K562 (cell line): ENCODE measurements at regions not wholly inside any gene's neighbourhood (a gene's known extent, or its start where the extent isn't known, plus 50 kb on each side); places are given as distances from the start of the nearest gene placed in this dataset.

Experiments
- ATAC-seq: fragments of 200-7000 bp; cut with Tn5 transposase; 3 replicates; pipeline ENCODE4 v1.9.1; 2020; ENCODE audit warnings: moderate library complexity
- BruUV-seq: library from RNA; stranded (reverse); fragments of 400-500 nt; replicated peaks from 2 replicates; lab custom pipeline; 2021; lab: Mats Ljungman, UMichigan
- CTCF ChIA-PET: fragments of 300-600 bp; formaldehyde crosslinking; extraction: SDS; loops from one replicate; lab custom pipeline; 2021; ENCODE audit warnings: low intra/inter-chr PET ratio; lab: Yijun Ruan, JAX
- POLR2A ChIA-PET: fragments of 300-600, 350-650 bp; sonication (Branson Sonifier 250); formaldehyde crosslinking; extraction: SDS; loops from one replicate; lab custom pipeline; 2021; ENCODE audit warnings: antibody characterized with exemption, inconsistent platforms; lab: Yijun Ruan, JAX
- DNase-seq, 4 experiments: peaks; one replicate each; pipeline versions ENCODE4 v3.0.0 to v3.0.0-alpha.2; 2011 to 2018; ENCODE audit warnings: low spot score in 3 of 4, mixed read lengths in 3 of 4; ENCODE audit errors: extremely low read depth in 1 of 4
- FAIRE-seq: peaks from 2 replicates; lab custom pipeline; 2011; peaks lifted over from hg19 to GRCh38; lab: Jason Lieb, UNC
- H2AFZ ChIP-seq: 2 replicates; pipeline ENCODE4 v1.6.0; 2011; ENCODE audit warnings: low read depth, low read length, control low read depth, inconsistent platforms
- H3K27ac ChIP-seq: fragments of 200-600 bp; 3 replicates; pipeline ENCODE4 v1.8.0; 2011; ENCODE audit warnings: low read depth, mild to moderate bottlenecking, control low read depth, inconsistent platforms, low read length, moderate library complexity, mixed read lengths; ENCODE audit errors: extremely low read depth
- H3K27me3 ChIP-seq, 2 experiments: fragments of 300-600 bp in 1 of 2; 2 replicates in 1 of 2; 3 replicates in 1 of 2; pipeline versions ENCODE4 v1.6.0 to v1.8.0; 2011; ENCODE audit warnings: inconsistent platforms in 2 of 2, low read length in 2 of 2, mild to moderate bottlenecking in 1 of 2, mixed read lengths in 1 of 2, moderate library complexity in 1 of 2; ENCODE audit not compliant: control insufficient read depth in 2 of 2, insufficient read depth in 2 of 2
- H3K36me3 ChIP-seq: fragments of 300-600 bp; 3 replicates; pipeline ENCODE4 v1.8.0; 2011; ENCODE audit warnings: mild to moderate bottlenecking, low read length, inconsistent platforms; ENCODE audit not compliant: control insufficient read depth, insufficient read depth
- H3K4me1 ChIP-seq, 2 experiments: fragments of 200-600 bp in 1 of 2; replicated peaks in 1 of 2; 2 replicates in 1 of 2; 3 replicates in 1 of 2; pipeline versions ENCODE4 v1.5.1 to v1.8.0; 2011; ENCODE audit warnings: inconsistent platforms in 2 of 2, low read length in 2 of 2, mild to moderate bottlenecking in 1 of 2, mixed read lengths in 1 of 2, moderate library complexity in 1 of 2; ENCODE audit not compliant: control insufficient read depth in 2 of 2, insufficient read depth in 2 of 2
- H3K4me2 ChIP-seq: 2 replicates; pipeline ENCODE4 v1.6.1; 2011; ENCODE audit warnings: low read length, control low read depth, inconsistent platforms, mixed read lengths; ENCODE audit not compliant: insufficient read depth
- H3K4me3 ChIP-seq: fragments of 200-600 bp; sonication (generic), shearing (Covaris generic); 2 replicates; pipeline ENCODE4 v1.5.1; 2016; ENCODE audit warnings: control low read depth, inconsistent platforms
- H3K79me2 ChIP-seq: fragments of 200-600 bp; 3 replicates; pipeline ENCODE4 v1.8.0; 2011; ENCODE audit warnings: low read length, inconsistent platforms; ENCODE audit not compliant: control insufficient read depth, insufficient read depth
- H3K9ac ChIP-seq, 2 experiments: 2 replicates each; pipeline versions ENCODE4 v1.6.0 to v1.6.1; 2011; ENCODE audit warnings: low read depth in 2 of 2, low read length in 2 of 2, control low read depth in 1 of 2, inconsistent platforms in 1 of 2, mild to moderate bottlenecking in 1 of 2, mixed read lengths in 1 of 2; ENCODE audit not compliant: insufficient read depth in 1 of 2
- H3K9me1 ChIP-seq: one replicate; pipeline ENCODE4 v1.6.0; 2011; ENCODE audit warnings: inconsistent platforms, mild to moderate bottlenecking, low read length, moderate library complexity; ENCODE audit not compliant: control insufficient read depth, insufficient read depth
- H3K9me3 ChIP-seq: replicated peaks from 2 replicates; pipeline ENCODE4 v1.5.1; 2011; ENCODE audit warnings: low read depth, low read length, inconsistent platforms; ENCODE audit not compliant: control insufficient read depth, insufficient read depth
- H4K20me1 ChIP-seq: replicated peaks from 2 replicates; pipeline ENCODE4 v1.6.1; 2011; ENCODE audit warnings: low read length, inconsistent platforms, mixed read lengths; ENCODE audit not compliant: control insufficient read depth, insufficient read depth
- ATF7 ChIP-seq: fragments of 450-650 bp; IDR thresholded peaks from 2 replicates; pipeline ENCODE4 v1.7.1; 2014; ENCODE audit warnings: mild to moderate bottlenecking, moderate library complexity
- BCOR ChIP-seq: fragments of 450-650 bp; IDR thresholded peaks from 2 replicates; pipeline ENCODE4 v1.6.1; 2016
- CREB5 ChIP-seq: fragments of 250-450 bp; sonication (Bioruptor Pico); IDR thresholded peaks from 2 replicates; pipeline ENCODE4 v1.5.0; 2020; ENCODE audit warnings: mild to moderate bottlenecking
- CTBP1 ChIP-seq: fragments of 450-650 bp; IDR thresholded peaks from 2 replicates; pipeline ENCODE4 v1.6.1; 2016; ENCODE audit warnings: borderline replicate concordance
- DACH1 ChIP-seq: fragments of 450-650 bp; IDR thresholded peaks from 2 replicates; pipeline ENCODE4 v1.6.1; 2018; ENCODE audit not compliant: partially characterized antibody
- MLX ChIP-seq, 2 experiments: fragments of 450-650 bp in 1 of 2; sonication (generic) in 1 of 2; formaldehyde crosslinking; conservative IDR thresholded peaks; 2 replicates each; pipeline versions ENCODE4 v1.4.0 to v1.8.1; 2020 to 2022; ENCODE audit warnings: mild to moderate bottlenecking in 1 of 2, missing genetic modification reagents in 1 of 2
- NCOA4 ChIP-seq: fragments of 450-650 bp; IDR thresholded peaks from 2 replicates; pipeline ENCODE4 v1.6.1; 2018; ENCODE audit warnings: mild to moderate bottlenecking; ENCODE audit not compliant: partially characterized antibody
- PHTF2 ChIP-seq: fragments of 250-450 bp; sonication (Bioruptor Pico); IDR thresholded peaks from 2 replicates; pipeline ENCODE4 v1.5.0; 2021; ENCODE audit warnings: mild to moderate bottlenecking
- PML ChIP-seq: IDR thresholded peaks from 2 replicates; pipeline ENCODE4 v1.6.1; 2012; ENCODE audit warnings: low read length, inconsistent platforms
- SMAD2 ChIP-seq: fragments of 150-350 bp; IDR thresholded peaks from 2 replicates; pipeline ENCODE4 v1.6.1; 2014; ENCODE audit warnings: low read depth, mild to moderate bottlenecking, low read length
- SP1 ChIP-seq: sonication (generic); formaldehyde crosslinking; IDR thresholded peaks from 2 replicates; pipeline ENCODE4 v1.8.1; 2022; ENCODE audit warnings: mild to moderate bottlenecking, missing genetic modification reagents
- TFAM ChIP-seq: fragments of 250-450 bp; sonication (Bioruptor Pico); conservative IDR thresholded peaks from 2 replicates; pipeline ENCODE4 v1.5.0; 2021; ENCODE audit warnings: mild to moderate bottlenecking, moderate library complexity
- ZBTB7A ChIP-seq: IDR thresholded peaks from 2 replicates; pipeline ENCODE4 v1.6.1; 2011; ENCODE audit warnings: low read depth, mild to moderate bottlenecking, low read length, moderate library complexity, borderline replicate concordance; ENCODE audit not compliant: control insufficient read depth
- ZNF589 ChIP-seq: fragments of 200-800 bp; sonication (Bioruptor generic); IDR thresholded peaks from 2 replicates; pipeline ENCODE4 v1.6.1; 2016; ENCODE audit warnings: low read depth, missing genetic modification characterization, missing compliant biosample characterization
- WGBS: fragments of 100-300 bp; shearing (Covaris generic); methylation state at CpG from one replicate; pipeline ENCODE4 v1.1.6; 2016; ENCODE audit warnings: low coverage, mixed read lengths; ENCODE audit not compliant: insufficient coverage; ENCODE audit errors: missing lambda C conversion rate; 5-methylcytosine and 5-hydroxymethylcytosine counted together
- in situ Hi-C: fragments of 300-500 bp; cut with MboI; formaldehyde crosslinking; loops from 4 replicates; pipeline ENCODE4 v1.15.0; 2018; ENCODE audit warnings: inconsistent platforms, mixed read lengths
- intact Hi-C: fragments of 100-400 bp; cut with micrococcal nuclease; formaldehyde crosslinking; loops from 2 replicates; pipeline ENCODE4 v1.14.2; 2022
- TF ChIP-seq, protein P1 (sequence below): sonication (generic); formaldehyde crosslinking; IDR thresholded peaks from 2 replicates; pipeline ENCODE4 v1.8.0; 2022; ENCODE audit warnings: missing genetic modification reagents, mild to moderate bottlenecking, moderate library complexity, borderline replicate concordance
- TF ChIP-seq, protein P2 (sequence below): fragments of 250-450 bp; sonication (Bioruptor Pico); IDR thresholded peaks from 2 replicates; pipeline ENCODE4 v1.4.0; 2020; ENCODE audit warnings: mild to moderate bottlenecking, moderate library complexity, borderline replicate concordance

GRCh38 chr1:37171691-37172090 is 137.4 kb upstream of the GRIK3 start (continued):
- no peak for TF ChIP-seq DACH1
- no peak for TF ChIP-seq PHTF2 (CRISPR knock-in tag)
- no peak for TF ChIP-seq SMAD2
- TF ChIP-seq, protein P1, sequence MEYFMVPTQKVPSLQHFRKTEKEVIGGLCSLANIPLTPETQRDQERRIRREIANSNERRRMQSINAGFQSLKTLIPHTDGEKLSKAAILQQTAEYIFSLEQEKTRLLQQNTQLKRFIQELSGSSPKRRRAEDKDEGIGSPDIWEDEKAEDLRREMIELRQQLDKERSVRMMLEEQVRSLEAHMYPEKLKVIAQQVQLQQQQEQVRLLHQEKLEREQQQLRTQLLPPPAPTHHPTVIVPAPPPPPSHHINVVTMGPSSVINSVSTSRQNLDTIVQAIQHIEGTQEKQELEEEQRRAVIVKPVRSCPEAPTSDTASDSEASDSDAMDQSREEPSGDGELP (CRISPR knock-in tag): no peak
- no peak for TF ChIP-seq CTBP1
- TF ChIP-seq, protein P2, sequence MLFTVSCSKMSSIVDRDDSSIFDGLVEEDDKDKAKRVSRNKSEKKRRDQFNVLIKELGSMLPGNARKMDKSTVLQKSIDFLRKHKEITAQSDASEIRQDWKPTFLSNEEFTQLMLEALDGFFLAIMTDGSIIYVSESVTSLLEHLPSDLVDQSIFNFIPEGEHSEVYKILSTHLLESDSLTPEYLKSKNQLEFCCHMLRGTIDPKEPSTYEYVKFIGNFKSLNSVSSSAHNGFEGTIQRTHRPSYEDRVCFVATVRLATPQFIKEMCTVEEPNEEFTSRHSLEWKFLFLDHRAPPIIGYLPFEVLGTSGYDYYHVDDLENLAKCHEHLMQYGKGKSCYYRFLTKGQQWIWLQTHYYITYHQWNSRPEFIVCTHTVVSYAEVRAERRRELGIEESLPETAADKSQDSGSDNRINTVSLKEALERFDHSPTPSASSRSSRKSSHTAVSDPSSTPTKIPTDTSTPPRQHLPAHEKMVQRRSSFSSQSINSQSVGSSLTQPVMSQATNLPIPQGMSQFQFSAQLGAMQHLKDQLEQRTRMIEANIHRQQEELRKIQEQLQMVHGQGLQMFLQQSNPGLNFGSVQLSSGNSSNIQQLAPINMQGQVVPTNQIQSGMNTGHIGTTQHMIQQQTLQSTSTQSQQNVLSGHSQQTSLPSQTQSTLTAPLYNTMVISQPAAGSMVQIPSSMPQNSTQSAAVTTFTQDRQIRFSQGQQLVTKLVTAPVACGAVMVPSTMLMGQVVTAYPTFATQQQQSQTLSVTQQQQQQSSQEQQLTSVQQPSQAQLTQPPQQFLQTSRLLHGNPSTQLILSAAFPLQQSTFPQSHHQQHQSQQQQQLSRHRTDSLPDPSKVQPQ (CRISPR knock-in tag): no peak
- no peak for TF ChIP-seq ATF7

- H3K27ac ChIP-seq: no peak overlapping the region
- H3K4me2 ChIP-seq: no peak overlapping the region
- peaks cover 0 to 3% of the 10 kb centered on the region in 2 experiments; a peak in 2 of 5 replicates for H3K4me1 ChIP-seq
- H3K36me3 ChIP-seq: no peaks in the 10 kb centered on the region
- ATAC-seq: no peak
- WGBS: 2% methylated on average over 3 of the region's 3 CpGs
- in situ Hi-C loops: no loop called here
- H3K27me3 ChIP-seq: 0 out of 5 replicates have a peak, but pooled peaks cover 0 to 8% of the 10 kb centered on the region in 2 experiments
- H3K79me2 ChIP-seq: no peaks in the 10 kb centered on the region
- H3K9ac ChIP-seq: no peak overlapping the region
- no peak overlapping the region for H2AFZ ChIP-seq
- TF ChIP-seq ZBTB7A (no peak), CREB5 (CRISPR knock-in tag) (no peak), PHTF2 (CRISPR knock-in tag) (no peak), MLX (CRISPR knock-in tag; conservative IDR thresholded peaks at IDR 0.05) (no peak), NCOA4 (no peak), BCOR (no peak), PML (no peak), SP1 (CRISPR knock-in tag) (no peak), TFAM (CRISPR knock-in tag) (no peak), ZNF589 (CRISPR knock-in tag) (no peak)
- TF ChIP-seq, all 486 proteins: peak for 0
- H3K4me3 ChIP-seq: no peak overlapping the region
- H3K9me3 ChIP-seq: no peaks in the 10 kb centered on the region
- intact Hi-C loops: no loop called here
- FAIRE-seq (no peak), DNase-seq (no peak)
- POLR2A ChIA-PET: no interaction called here
- H4K20me1 ChIP-seq: peaks cover 9% of the 10 kb centered on the region
- CTCF ChIA-PET: no interaction called here
- H3K9me1 ChIP-seq: no peaks in the 10 kb centered on the region
- BruUV-seq: no TSS peak
These were observed 140.0 kb upstream of the GRIK3 start for GRCh38 chr1:37174341-37174740.
